HG02943 (cell line): ENCODE measurements at regions not wholly inside any gene's neighbourhood (a gene's known extent, or its start where the extent isn't known, plus 50 kb on each side); places are given as distances from the start of the nearest gene placed in this dataset.
"Not testable (repeated sequence)": the region's sequence is repeated elsewhere in the genome, so short reads cannot be mapped to it uniquely, and the experiment has no call there.

Experiments used
- ATAC-seq: cut with Tn5 transposase; IDR thresholded peaks from one replicate; pipeline ENCODE4 v1.9.1; 2021; ENCODE audit warnings: mild to moderate bottlenecking, low read depth, moderate library complexity; ENCODE audit not compliant: unreplicated experiment

- ATAC-seq = no peak
Observed at GRCh38 chr1:59184365-59184905, 112.5 kb upstream of the FGGY start.

GRCh38 chr1:59185163-59185860 lies 111.6 kb upstream of the FGGY start:
- no peak for ATAC-seq

DNA sequence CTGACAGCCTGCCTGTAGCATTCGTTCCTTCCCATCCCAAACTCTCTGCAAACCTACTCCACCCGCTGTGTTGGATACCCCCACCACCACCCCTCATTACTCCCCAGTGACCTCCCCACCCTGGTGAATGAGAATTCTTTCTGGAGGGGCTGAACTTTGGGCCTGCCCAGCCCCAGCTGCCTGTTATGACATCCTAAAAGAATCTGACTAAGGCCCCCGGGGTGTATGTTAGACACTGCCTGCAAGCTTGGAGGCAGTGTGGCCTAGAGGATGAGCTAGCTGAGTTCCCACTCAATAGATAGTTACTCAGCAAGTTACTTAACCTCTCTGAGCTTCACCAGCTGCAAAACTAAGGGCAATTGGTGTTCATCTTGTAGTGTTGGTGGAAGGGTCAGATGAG lies 110.2 kb upstream of the FGGY start:
- ATAC-seq = no peak

- no peak for ATAC-seq
Observed at GRCh38 chr1:59188413-59189213, 108.3 kb upstream of the FGGY start.

GRCh38 chr1:59193443-59194093 lies 103.3 kb upstream of the FGGY start:
- no peak for ATAC-seq

DNA sequence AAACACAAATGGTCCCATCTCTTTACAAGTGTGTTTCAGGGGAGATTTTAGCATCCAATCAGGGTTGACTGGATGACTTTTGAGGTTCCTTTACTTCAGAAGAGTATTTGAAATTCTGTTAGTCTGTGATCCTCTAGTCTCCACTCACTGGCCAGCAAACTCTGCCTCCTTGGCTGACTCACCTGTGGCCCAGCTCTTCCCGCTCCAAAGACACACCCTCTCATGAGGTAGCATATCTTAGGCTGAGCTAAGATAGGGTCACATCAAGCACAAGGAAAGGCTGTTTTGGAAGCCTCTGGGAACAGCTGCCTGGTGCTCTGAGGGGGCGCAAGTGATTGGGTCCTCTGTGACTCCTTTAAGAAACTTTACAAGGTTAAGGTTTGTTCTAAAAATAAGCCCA lies 102.3 kb upstream of the FGGY start:
- ATAC-seq = no peak

GRCh38 chr1:59195151-59195550 lies 101.7 kb upstream of the FGGY start:
- ATAC-seq = no peak

GRCh38 chr1:59198564-59198963 lies 98.3 kb upstream of the FGGY start:
- ATAC-seq = no peak

GRCh38 chr1:59199147-59199546 lies 97.7 kb upstream of the FGGY start:
- ATAC-seq = no peak

DNA sequence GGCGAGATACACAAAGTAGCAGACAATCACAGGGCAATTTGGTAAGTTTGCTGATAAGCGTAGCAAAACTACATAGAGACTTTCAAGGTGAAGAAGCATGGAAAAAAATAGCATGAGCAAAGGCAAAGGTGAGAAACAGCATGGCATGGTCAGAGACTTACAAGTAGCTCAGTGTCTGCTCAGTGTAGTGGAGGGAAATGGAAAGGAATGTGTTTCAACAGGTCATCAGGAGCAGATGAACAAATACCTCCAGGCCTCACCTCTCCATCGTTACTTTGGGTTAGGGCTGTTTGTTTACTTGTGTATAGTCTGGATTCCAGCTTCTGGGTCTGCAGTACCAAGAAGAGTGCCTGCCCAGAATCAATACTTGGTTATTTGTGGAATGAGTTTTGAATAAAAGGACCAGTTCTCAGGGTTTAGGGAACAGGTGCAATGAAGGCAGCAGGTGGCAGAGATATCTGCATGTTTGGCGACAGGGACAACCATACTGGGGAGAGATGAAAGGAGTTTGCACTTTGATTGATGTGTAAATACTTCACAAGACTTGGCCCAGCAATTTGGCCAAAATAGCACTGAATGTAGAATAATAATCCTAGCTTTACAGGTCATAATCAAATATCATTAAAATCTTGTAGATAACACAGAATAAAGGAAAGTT lies 97.0 kb upstream of the FGGY start:
- ATAC-seq = no peak

DNA sequence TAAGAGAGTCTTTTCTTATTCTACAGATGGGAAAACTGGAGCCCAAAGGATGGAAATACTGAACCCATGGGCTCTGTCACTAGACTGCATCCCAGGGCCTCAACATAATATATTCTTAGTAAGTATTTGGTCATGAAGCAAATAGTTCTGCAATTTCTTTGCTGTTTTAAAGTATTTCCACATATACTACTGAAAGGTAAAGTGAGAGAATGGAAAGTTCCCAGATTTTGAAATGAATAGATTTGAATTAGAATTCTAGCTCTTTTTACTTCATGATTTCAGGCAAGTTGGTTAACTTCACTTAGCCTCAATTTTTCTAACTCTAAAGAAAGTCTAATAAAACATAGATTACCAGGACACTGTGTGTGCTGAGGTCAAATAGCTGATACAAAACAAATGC lies 95.6 kb upstream of the FGGY start:
- ATAC-seq = no peak

DNA sequence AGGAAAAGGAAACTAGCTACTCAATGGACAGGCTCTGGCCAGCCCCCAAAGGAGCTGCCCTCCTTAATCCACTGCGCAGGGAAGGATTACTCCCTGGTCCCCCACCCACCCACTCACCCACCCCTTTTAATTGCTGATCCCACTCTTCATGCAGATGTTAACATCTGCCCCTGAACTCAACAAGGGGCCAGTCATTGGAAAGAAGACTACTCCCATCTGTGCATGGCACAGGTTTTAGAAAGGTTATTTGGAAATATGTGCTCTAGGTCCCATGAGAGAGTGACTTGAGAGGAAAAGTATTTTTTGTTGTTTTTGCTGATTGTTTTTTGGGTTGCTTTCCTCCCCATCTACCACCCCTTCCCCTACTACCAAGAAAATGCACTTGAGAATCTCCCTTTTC lies 94.4 kb upstream of the FGGY start:
- no peak for ATAC-seq

GRCh38 chr1:59204001-59204400 lies 92.9 kb upstream of the FGGY start:
- no peak for ATAC-seq

- ATAC-seq = not testable (repeated sequence)
Observed at GRCh38 chr1:59206616-59207015, 90.3 kb upstream of the FGGY start.

- ATAC-seq = not testable (repeated sequence)
Observed at GRCh38 chr1:59210430-59210829, 86.5 kb upstream of the FGGY start.

- no peak for ATAC-seq
Observed at GRCh38 chr1:59212706-59213105, 84.2 kb upstream of the FGGY start.

DNA sequence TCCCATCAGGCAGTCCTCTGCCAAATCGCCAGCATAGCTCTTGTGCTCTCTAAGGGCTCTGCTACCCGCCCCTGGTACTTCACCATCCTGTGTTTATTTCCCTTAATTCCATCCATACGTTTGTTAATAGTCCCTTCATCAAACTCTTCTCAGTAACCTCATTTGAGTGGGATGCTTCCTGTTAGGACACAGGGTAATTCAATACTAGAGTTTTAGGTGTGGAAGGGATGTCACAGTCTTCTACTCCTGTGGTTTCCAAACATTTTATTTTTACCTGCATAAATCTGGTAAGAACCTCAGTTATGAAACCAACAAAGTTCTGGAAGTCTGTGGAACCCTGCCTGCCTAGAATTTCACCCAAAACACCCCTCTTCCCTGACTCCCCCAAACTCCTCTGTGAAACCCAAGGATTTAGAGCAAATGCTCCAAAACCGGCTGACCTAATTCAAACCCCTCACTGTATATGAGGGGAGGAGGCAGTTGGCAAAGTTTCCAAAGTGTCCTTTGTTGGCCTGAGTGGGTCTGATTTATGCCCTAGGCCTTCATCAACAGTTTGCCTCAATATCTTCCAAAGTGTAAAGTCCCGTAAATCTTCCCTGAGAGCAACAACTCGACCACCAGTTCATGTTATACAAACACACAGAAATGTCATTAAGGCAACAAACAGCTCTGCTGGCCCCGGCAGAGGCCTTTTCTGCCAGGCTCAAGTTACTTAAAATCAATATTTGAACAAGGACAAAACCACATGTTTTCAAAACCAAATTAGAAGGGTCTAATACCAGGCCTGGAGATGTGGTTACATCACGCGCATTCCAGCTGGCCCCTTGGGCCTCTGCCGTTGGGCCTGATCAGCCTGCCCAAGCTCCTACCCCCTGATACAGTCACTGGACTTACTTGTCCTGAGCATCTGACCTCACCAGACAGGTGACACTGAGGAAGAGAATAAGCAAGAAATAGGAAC lies 82.4 kb upstream of the FGGY start:
- ATAC-seq = no peak

GRCh38 chr1:59215766-59216291 lies 81.1 kb upstream of the FGGY start:
- ATAC-seq = no peak

DNA sequence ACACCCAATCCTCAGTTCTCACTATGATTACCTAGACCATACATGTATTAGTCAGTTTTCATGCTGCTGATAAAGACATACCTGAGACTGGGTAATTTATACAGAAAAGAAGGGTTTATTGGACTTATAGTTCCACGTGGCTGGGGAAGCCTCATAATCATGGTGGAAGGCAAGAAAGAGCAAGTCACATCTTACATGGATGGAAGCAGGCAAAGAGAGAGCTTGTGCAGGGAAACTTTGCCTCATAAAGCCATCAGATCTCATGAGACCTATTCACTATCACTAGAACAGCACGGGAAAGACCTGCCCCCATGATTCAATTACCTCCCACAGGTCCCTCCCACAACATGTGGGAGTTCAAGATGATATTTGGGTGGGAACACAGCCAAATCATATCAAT lies 79.5 kb upstream of the FGGY start:
- ATAC-seq = not testable (repeated sequence)
